Karpas-422 (cell line): ENCODE measurements at regions not wholly inside any gene's neighbourhood (a gene's known extent, or its start where the extent isn't known, plus 50 kb on each side); places are given as distances from the start of the nearest gene placed in this dataset.

Experiments used
- DNase-seq: peaks from one replicate; pipeline ENCODE4 v3.0.0-alpha.2; 2015
- H2AFZ ChIP-seq: fragments of 200-600 bp; sonication (generic); 2 replicates; pipeline ENCODE4 v1.6.1; 2014; ENCODE audit warnings: antibody characterized with exemption, low read length, mixed read lengths
- H3K27ac ChIP-seq: fragments of 200-600 bp; sonication (generic); 2 replicates; pipeline ENCODE4 v1.5.1; 2014; ENCODE audit warnings: mild to moderate bottlenecking, low read length, moderate library complexity
- H3K27me3 ChIP-seq: fragments of 200-600 bp; sonication (generic); 2 replicates; pipeline ENCODE4 v1.6.1; 2014; ENCODE audit warnings: low read length, mixed read lengths
- H3K36me3 ChIP-seq: fragments of 200-600 bp; sonication (generic); 2 replicates; pipeline ENCODE4 v1.6.1; 2014; ENCODE audit warnings: low read length, mixed read lengths; ENCODE audit not compliant: insufficient read depth
- H3K4me1 ChIP-seq: fragments of 200-600 bp; sonication (generic); 2 replicates; pipeline ENCODE4 v1.6.1; 2014; ENCODE audit warnings: mild to moderate bottlenecking, low read length, mixed read lengths
- H3K4me2 ChIP-seq: fragments of 200-600 bp; sonication (generic); 2 replicates; pipeline ENCODE4 v1.6.1; 2014; ENCODE audit warnings: low read length, low read depth, mild to moderate bottlenecking; ENCODE audit not compliant: poor library complexity, severe bottlenecking
- H3K4me3 ChIP-seq: fragments of 200-600 bp; sonication (generic); 2 replicates; pipeline ENCODE4 v1.5.1; 2014; ENCODE audit warnings: mild to moderate bottlenecking, antibody characterized with exemption, low read length, mixed read lengths
- H3K79me2 ChIP-seq: fragments of 200-600 bp; sonication (generic); 2 replicates; pipeline ENCODE4 v1.6.1; 2014; ENCODE audit warnings: mild to moderate bottlenecking, low read length, mixed read lengths
- H3K9ac ChIP-seq: fragments of 200-600 bp; sonication (generic); 2 replicates; pipeline ENCODE4 v1.6.0; 2014; ENCODE audit warnings: low read length
- H3K9me2 ChIP-seq: fragments of 200-600 bp; sonication (generic), shearing (Covaris generic); replicated peaks from 2 replicates; pipeline ENCODE4 v1.6.0; 2014; ENCODE audit warnings: mild to moderate bottlenecking, low read length, moderate library complexity; ENCODE audit not compliant: insufficient read depth
- H3K9me3 ChIP-seq: fragments of 300-700, 200-600 bp; sonication (generic); 2 replicates; pipeline ENCODE4 v1.6.1; 2014; ENCODE audit warnings: low read length, mixed read lengths
- H4K20me1 ChIP-seq: fragments of 200-600 bp; sonication (generic); 2 replicates; pipeline ENCODE4 v1.6.1; 2014; ENCODE audit warnings: mild to moderate bottlenecking, antibody characterized with exemption, low read length, low read depth; ENCODE audit not compliant: insufficient read depth

DNA sequence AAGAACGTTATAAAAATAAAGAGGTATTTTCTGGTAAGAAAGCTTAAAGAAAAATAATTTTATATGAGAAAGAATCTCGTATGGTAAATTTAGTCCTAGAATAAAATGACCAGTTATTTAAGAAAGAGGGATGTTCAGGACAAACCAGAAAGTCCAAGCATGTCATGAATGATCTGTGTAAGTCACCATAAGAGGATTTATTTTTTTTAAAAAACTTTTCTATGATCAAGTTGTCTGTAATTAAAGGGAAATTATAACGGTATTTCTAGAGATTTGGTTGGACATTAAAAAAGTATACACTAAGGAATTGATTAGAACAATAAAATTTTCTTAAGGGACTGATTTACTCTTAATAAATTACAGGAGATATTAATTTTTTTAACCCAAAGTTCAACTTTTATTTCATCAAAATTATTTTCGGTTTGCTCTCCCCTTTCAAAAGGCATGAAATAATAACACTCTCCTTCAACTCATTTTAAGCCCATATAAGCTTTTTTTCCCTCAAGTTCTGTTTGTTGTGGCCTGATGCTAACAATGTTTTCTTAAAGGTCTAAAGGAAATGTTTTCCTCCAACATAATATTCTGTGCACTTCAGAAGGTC is 49.9 kb upstream of the CPSF6 start:
- H3K9me3 ChIP-seq, result peaks cover 22% of the 10 kb centered on the region
- H4K20me1 ChIP-seq, result no peaks in the 10 kb centered on the region
- H3K36me3 ChIP-seq, result no peaks in the 10 kb centered on the region
- H3K4me1 ChIP-seq, result no peaks in the 10 kb centered on the region
- H3K9me2 ChIP-seq, result no peaks in the 10 kb centered on the region
- no peak overlapping the region for H3K27ac ChIP-seq
- no peak overlapping the region for H3K4me3 ChIP-seq
- H3K27me3 ChIP-seq, result no peaks in the 10 kb centered on the region
- no peak overlapping the region for H3K9ac ChIP-seq
- H3K4me2 ChIP-seq, result no peak overlapping the region
- H2AFZ ChIP-seq, result no peak overlapping the region
- DNase-seq, result no peak
- no peaks in the 10 kb centered on the region for H3K79me2 ChIP-seq
